GM18861 (cell line): ENCODE measurements at regions not wholly inside any gene's neighbourhood (a gene's known extent, or its start where the extent isn't known, plus 50 kb on each side); places are given as distances from the start of the nearest gene placed in this dataset.
A peak's percentile ranks its signal among the peaks of the same experiment; 100 is the strongest.

ENCODE experiments used
- ATAC-seq: cut with Tn5 transposase; IDR thresholded peaks from one replicate; pipeline ENCODE4 v1.9.1; 2021; ENCODE audit not compliant: unreplicated experiment

- ATAC-seq: no peak
Observed at GRCh38 chr14:64639340-64639821, 64.8 kb upstream of the PLEKHG3 start.

GRCh38 chr14:64640839-64641238 is 63.4 kb upstream of the PLEKHG3 start:
- ATAC-seq: no peak

GRCh38 chr14:64641760-64642159 is 62.5 kb upstream of the PLEKHG3 start:
- ATAC-seq: no peak

GRCh38 chr14:64643709-64644108 is 60.5 kb upstream of the PLEKHG3 start:
- ATAC-seq: no peak

- ATAC-seq: no peak
Observed at GRCh38 chr14:64644629-64645028, 59.6 kb upstream of the PLEKHG3 start.

- no peak for ATAC-seq
Observed at GRCh38 chr14:64645220-64645892, 58.9 kb upstream of the PLEKHG3 start.

- no peak for ATAC-seq
Observed at GRCh38 chr14:64646103-64646502, 58.1 kb upstream of the PLEKHG3 start.

- no peak for ATAC-seq
Observed at GRCh38 chr14:64649383-64649998, 54.7 kb upstream of the PLEKHG3 start.

- ATAC-seq: no peak
Observed at GRCh38 chr14:64653900-64654245, 50.4 kb upstream of the PLEKHG3 start.

- ATAC-seq: peak; percentile 49
Observed at GRCh38 chr14:64654246-64654900, 49.9 kb upstream of the PLEKHG3 start.
